ENCODE measurements at regions not wholly inside any gene's neighbourhood (a gene's known extent, or its start where the extent isn't known, plus 50 kb on each side); places are given as distances from the start of the nearest gene placed in this dataset.

DNA sequence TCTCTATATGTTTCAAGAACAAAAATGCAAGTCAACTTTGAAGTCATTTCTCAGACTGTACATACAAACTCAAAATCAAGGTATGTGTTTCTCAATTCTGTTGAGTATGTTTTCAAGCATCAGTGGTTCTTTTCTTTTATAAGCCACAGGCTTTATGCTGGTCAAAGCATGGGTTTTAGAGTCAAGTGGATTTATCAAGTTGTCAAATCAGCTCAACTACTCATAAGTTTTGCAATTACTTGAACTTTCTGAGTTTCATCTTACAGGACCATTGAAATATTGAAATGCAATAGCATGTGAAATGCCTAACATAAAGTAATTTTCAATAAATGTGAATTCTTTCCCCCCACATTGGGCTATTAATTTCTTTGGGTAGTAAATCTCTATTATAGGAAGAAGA, 239.9 kb upstream of the DKK2 start:
- no peak overlapping the region for H3K27ac ChIP-seq
- TF ChIP-seq, protein P1, sequence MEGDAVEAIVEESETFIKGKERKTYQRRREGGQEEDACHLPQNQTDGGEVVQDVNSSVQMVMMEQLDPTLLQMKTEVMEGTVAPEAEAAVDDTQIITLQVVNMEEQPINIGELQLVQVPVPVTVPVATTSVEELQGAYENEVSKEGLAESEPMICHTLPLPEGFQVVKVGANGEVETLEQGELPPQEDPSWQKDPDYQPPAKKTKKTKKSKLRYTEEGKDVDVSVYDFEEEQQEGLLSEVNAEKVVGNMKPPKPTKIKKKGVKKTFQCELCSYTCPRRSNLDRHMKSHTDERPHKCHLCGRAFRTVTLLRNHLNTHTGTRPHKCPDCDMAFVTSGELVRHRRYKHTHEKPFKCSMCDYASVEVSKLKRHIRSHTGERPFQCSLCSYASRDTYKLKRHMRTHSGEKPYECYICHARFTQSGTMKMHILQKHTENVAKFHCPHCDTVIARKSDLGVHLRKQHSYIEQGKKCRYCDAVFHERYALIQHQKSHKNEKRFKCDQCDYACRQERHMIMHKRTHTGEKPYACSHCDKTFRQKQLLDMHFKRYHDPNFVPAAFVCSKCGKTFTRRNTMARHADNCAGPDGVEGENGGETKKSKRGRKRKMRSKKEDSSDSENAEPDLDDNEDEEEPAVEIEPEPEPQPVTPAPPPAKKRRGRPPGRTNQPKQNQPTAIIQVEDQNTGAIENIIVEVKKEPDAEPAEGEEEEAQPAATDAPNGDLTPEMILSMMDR (conservative IDR thresholded peaks at IDR 0.05), result no peak

DNA sequence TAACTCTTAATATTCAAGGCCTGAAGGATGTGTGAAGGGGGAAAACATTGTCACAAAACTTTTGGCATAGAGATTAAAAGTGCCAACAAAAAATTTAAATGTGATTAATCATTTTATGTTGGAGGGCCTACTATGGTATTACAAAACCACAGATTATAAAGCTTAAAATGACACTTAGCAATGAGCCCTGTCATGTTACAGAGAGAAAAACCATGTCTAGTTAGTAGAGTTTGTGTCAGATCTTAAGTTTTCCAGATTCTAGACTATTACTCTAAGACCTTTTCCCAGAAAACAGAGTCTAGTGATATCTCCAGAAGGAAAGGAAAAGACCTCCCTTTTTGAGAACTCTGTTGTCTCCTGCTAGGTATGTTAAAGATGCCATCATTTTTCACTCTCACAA, 239.1 kb upstream of the DKK2 start:
- no peak overlapping the region for H3K27ac ChIP-seq
- TF ChIP-seq, protein P1 (conservative IDR thresholded peaks at IDR 0.05), result no peak

DNA sequence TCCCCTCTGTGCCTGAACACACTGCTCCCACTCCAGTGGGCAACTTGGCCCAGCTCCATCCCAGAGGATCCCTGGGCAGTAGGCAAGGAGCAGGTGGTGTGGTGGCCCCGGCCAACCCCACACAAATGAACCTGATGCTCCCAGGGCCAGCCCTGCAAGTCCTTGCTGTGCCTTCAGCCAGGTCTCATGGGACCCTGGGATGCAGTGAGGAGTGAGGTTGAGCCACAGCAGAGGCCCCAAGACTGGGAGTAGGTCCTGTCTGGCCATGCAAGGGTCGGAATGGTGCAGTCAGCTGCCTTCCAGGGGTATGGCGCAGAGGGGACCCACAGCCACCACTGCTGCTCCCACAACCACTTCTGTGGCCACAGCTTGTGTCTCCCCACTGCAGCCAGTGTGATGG, 234.5 kb upstream of the DKK2 start:
- TF ChIP-seq, protein P1 (conservative IDR thresholded peaks at IDR 0.05), result no peak
- no peak overlapping the region for H3K27ac ChIP-seq

DNA sequence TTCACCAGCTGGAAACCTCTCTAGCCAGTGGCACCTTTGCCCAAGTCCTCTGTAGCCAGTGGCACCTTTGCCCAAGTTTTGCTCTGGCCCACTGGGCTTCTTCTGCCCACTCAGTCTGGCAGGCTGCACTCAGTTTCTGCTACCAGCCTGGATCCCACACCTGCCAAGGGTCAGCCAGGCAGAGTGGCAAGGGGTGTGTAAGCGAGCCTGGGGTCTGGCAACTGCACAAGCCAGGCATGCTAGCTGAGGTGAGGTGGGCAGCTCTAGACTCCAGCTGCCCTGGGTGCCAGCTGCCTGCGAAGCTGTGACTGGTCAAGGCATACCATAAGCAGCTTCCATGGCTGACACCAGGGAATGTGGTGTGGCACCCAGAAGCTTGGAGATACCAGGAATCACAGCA, 233.1 kb upstream of the DKK2 start:
- TF ChIP-seq, protein P1 (conservative IDR thresholded peaks at IDR 0.05), result no peak
- H3K27ac ChIP-seq, result no peak overlapping the region

DNA sequence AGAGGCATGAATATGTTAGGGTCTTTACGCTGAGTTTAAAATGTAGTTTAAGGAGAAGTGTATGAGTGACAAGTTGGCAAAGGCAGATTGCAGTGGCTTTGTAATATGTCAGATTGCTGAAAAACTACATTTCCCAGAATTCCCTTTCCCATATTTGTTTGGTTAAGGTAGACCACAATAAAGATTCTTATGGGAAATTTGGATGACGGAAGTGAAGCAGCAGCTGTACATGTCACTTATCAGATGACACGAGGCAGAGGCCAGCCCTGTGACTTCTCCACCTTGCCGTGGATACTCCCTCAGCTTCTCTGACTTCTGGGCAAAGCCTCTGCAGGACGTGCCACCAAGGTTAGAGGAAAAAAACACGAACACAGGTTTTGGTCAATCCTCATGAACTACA, 229.7 kb upstream of the DKK2 start:
- H3K27ac ChIP-seq, result no peak overlapping the region
- TF ChIP-seq, protein P1 (conservative IDR thresholded peaks at IDR 0.05), result no peak

DNA sequence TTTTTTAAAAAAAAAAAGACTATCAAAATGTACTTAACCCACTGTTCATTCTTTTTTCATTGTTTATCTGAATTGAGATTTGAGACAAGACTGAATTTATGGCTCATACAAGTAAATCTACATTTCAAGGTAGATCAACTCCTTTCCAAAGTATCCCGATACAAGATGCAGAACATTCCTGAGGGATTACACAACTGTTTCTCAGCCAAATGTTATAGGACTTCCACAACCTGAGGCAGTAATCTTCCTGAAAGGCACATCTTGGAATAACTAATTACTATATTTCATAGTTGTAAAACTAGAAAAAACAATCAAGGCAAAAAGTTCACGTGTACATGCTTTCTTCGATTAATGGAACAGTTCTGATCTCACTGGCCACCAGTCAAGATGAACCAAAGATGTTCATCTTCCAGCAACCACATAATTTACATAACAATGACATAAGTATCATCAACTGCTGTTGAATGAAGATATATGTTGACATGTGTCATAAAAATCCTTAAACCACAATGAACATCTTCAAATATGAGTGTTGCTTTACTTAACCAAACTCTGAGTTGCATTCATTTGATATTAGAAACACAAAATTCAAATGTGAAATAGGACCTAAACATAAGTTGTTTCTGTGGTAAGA, 225.2 kb upstream of the DKK2 start:
- no peak overlapping the region for H3K27ac ChIP-seq
- TF ChIP-seq, protein P1 (conservative IDR thresholded peaks at IDR 0.05), result no peak

DNA sequence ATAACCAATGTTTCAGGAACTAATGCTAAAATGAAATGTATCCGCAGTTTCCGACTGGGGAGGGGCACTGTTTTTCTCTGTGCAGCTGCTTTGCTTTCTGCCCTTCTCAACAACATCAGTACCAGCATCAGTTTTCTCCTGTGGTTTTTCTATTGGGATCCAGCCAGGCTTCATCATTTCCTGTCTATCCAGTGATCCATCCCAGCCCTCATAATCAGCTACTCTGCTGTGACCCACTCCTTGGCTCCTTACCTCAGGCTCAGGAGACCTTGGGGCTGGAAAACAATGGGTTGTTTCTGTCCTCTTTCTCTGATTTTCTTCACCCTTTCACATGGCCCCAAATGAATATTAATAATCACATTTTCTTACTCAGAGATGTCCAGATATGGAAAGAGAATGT, 222.2 kb upstream of the DKK2 start:
- TF ChIP-seq, protein P1 (conservative IDR thresholded peaks at IDR 0.05), result no peak
- H3K27ac ChIP-seq, result no peak overlapping the region
